Stimulated activated CD8-positive, alpha-beta memory T cell treated with anti-CD3 and anti-CD28 coated beads, Interleukin-15, amount 100 ng/mL, for 1 hour (primary cell): ENCODE measurements at regions not wholly inside any gene's neighbourhood (a gene's known extent, or its start where the extent isn't known, plus 50 kb on each side); places are given as distances from the start of the nearest gene placed in this dataset.
"Not testable (repeated sequence)": the region's sequence is repeated elsewhere in the genome, so short reads cannot be mapped to it uniquely, and the experiment has no call there.

Experiments used
- DNase-seq: peaks from one replicate; pipeline ENCODE4 v3.0.0-alpha.2; 2020; ENCODE audit warnings: low read depth

DNA sequence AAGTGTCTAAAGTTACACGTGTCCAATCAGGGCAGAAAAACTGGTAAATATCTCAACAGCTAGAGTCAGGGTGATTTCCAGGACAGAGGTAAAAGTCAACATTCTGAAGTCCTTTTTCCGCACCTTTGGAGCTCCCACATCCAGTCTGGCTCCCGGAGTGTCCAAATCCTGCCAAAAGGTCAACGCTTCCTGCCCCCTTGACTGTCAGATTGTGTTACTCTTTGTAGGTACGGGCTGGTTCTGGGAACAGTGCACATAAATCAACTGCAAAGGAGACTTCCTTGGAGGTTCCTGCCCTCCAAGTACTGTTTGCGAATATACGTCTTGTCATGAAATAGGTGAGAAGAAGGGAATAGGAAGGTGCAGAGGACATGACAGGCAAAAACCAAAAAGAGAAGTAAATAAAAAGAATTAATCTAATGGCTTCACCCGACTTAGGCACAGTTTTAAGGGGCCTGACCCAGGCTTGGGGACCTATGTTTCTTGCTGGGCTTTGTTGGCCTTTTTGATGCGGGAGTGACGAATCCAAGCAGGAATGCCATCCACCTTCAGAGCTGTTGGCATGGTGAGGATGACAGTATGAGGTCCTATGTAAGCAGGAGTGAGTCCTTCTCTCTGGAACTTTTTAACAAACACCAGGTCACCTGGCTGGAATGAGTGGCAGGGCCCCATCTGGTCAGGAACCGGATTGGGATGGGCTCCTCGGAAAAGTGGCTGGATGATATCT is 155.4 kb downstream of the TRIM27 start:
- no peak for DNase-seq

DNA sequence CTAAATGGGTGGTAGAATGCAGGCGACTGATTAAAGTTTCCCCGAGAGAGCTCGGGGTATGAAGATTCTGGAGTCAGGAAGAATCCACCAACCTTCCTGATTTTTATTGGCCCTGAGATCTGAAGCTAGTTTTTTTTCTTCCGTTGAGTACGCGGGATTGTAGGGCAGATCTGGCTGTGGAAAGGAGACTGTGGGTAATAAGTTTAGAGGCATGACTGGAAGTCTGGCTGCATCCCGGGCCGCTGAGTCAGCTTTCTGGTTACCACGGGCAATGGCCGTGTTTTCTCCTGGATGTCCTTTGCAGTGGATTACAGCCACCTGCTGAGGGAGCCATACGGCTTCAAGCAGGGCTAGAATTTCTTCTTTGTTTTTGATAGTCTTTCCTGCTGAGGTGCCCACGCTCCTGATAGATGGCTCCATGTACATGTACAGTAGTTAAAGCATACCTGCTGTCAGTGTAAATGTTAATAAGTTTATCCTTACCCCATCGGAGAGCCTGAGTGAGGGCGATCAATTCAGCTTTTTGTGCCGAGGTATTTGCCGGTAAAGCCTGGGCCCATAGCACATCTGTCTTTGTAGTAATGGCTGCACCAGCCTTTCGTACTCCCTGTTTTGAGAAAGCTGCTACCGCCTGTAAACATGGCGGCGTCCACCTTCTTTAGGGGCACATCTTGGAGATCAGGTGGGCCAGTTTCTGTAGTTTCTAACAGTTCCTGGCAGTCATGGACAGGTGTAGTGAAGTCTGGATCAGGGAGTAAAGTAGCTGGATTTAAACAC is 154.0 kb downstream of the TRIM27 start:
- DNase-seq = no peak

DNA sequence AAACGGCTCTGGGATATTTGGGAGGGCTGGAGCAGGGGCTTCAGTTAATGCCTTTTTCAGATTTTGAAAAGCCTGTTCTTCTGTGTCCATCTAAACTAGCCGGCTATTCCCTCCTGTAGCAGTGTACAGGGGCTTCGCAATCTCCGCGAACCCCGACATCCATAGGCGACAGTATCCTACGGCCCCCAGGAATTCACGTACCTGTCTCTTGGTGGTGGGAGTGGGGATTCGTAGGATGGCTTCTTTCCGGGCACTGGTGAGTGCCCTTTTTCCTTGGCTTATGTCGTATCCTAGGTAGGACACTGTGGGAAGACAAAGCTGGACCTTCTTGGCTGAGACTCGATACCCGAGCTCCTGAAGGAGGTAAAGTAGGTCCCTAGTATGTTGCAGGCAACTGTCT is 153.1 kb downstream of the TRIM27 start:
- DNase-seq = no peak

- DNase-seq = no peak
Observed at GRCh38 chr6:28771401-28772267, 152.2 kb downstream of the TRIM27 start.

DNA sequence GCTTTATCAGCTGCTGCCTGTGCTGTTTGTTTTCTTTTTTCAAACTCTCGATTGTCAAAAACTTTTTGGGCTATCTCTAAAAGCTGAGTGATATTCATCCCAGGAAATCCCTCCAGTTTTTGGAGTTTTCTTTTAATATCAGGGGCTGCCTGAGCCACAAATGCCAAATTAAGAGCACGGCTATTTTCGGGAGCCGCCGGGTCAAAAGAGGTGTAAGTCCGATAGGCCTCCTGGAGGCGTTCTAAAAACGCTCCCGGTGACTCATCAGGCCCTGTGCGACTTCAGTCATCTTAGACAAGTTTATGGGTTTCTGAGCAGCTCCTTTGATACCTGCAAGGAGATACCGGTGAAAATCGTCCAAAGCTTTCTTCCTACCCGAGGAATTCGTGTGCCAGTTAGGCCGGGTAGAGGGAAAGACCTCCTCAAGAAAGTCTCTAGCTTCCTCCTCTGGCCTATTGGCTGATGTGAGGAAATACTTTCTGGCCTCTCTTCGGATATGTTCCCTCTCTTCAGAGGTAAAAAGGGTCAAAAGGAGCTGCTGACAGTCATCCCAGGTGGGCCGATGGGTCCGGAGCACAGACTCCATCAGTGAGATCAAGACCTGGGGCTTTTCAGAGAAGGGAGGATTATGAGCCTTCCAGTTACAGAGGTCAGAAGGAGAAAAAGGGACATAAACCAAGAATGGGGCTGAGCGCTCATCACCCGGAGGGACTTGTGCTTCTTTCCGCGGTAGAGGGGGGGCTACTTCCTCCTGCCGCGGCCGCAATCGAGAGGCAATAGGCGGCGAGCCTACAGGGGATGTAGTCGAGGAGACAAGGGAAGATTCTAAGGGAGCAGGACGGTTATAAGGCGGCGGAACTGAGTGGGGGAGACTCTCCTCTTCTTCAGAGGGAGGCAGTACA is 151.1 kb downstream of the TRIM27 start:
- DNase-seq = no peak

GRCh38 chr6:28774292-28775051 is 149.3 kb downstream of the TRIM27 start:
- DNase-seq = no peak

- no peak for DNase-seq
Observed at GRCh38 chr6:28775052-28775376, 148.8 kb downstream of the TRIM27 start.

DNA sequence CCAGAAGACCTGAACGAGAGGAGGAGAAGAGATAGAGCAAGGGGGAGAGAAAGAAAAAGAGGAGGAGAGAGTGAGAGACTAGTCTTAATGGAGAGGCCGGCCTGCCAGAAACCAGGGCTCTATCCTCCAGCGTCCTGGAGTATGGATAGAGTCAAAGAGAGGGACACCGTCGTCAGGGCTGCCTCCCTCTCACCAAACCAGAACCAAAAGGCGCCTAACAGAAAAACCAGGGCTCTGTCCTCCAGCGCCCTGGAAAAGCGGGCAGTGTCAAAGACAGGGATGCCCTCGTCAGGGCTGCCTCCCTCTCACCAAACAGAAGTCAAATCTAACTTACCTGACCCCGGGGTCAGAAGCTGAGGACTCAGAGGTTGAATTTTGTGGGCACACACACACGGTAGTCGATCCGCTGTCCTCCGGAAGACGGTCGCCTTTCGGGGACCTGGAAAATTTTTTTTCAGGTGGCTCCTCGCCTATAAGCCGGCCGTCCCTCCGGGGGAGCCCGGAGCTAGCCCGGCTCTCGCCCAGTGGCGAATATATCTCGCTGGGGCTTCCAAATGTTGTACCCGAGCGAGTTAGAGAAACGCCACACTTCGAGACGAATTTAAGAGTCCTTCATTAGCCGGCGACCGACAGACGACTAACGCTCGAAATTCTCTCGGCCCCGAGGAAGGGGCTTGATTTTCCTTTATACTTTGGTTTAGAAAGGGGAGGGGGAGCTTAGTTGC is 148.2 kb downstream of the TRIM27 start:
- DNase-seq = no peak

DNA sequence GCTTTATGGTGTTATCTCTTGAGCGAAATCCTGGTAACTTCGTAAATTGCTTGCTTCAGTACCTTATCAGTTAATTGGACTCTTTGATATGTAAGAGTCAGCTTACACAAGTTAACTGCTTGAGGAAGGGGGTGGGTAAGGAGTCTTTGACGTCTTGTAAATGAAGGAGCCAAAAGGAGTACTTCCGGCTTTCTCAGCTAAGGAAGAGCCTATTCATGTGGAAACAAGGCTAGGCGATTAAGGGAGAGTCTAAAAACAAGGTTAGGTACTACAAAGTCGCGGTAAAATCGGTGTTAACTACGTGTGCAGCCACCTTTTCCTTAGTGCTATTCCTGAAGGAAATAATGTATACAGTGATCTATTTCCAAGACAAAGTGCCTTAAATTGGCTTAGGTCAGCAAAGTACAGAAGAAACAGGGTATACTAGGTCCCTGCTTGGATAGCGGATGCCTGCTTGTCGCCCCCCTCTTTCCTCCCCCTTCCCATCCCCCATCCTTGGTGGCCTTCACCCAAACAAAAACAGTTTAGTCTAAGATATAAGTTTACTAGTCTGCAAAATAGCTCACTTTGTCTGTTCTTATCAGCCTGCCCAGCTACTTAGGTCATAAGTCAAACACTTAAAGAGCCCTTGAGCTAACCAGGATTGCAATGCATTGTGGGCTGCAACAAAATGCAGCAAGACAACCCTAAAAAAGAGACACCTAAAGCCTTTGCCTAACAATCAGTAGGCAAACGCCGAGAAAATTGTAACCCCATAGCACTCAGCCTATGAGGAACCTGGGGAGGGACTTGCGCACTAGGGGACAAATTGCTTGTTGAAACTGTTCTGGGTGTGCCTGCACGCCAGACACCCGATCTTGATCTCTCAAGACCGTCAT is 147.3 kb downstream of the TRIM27 start:
- no peak for DNase-seq

GRCh38 chr6:28777147-28777461 is 146.7 kb downstream of the TRIM27 start:
- no peak for DNase-seq

- DNase-seq = no peak
Observed at GRCh38 chr6:28782113-28782673, 141.6 kb downstream of the TRIM27 start.

- no peak for DNase-seq
Observed at GRCh38 chr6:28785962-28786679, 137.7 kb downstream of the TRIM27 start.

DNA sequence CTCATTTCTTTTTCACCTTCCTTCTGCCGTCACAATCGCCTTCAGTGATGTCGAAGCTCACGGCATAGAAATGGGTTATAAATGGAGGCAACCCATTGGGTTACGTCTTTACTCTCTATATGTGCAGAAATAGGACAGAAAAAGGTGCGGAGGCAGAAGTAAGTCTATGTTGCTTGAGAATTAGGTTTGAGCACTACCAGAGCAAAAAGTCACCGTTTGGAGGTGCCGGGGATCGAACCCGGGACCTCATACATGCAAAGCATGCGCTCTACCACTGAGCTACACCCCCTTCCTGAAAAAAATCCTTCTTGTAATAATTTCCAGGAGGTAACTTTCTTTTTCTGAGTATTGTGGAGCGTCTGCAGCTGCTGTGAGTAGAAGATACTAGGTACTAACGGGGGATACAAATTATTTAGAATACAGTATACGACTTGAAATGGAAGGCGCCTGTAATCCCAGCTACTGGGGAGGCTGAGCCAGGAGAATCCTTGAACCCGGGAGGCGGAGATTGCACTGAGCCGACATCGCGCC is 134.2 kb downstream of the TRIM27 start:
- no peak for DNase-seq

DNA sequence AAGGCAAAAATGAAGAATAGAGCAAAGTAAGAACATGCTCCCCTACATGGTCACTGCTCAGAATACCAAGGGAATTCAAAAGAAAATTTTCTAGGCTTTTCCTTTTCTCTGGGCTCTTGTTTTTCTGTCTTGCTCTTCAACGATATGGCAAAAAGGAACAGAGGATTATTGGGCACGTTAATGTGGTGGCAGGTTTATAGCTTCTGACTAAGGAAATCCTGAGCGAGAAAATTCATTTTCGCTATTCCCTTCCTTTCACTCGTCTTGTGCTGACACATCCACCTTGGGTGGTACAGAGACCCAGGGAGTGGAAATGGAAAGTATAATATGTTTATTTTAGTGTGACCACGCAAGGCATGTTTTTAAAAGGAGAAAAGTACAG is 132.8 kb downstream of the TRIM27 start:
- no peak for DNase-seq

GRCh38 chr6:28794175-28795002 is 129.4 kb downstream of the TRIM27 start:
- no peak for DNase-seq

GRCh38 chr6:28800647-28801046 is 123.1 kb downstream of the TRIM27 start:
- not testable (repeated sequence) for DNase-seq
